ENCODE measurements at regions not wholly inside any gene's neighbourhood (a gene's known extent, or its start where the extent isn't known, plus 50 kb on each side); places are given as distances from the start of the nearest gene placed in this dataset.

DNA sequence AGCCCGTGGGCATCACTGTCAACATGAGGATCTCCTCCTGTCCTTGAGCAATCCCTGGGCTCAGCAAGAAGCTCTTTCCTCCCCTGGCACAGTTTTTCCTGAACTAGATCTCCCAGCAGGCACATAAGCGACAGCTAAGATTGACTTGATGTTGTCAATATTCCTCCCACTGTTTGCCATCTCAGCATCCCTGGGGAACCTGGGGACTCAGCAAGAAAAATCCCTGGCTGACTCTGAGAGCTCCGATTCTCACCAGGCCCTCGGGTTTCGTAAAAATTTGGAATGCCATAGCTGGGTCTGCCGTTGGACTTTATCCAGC lies 687.2 kb downstream of the MATN1 start:
- ChIA-PET CTCF (ENCODE audit: low intra/inter-chr PET ratio, low total read pairs) (no interaction called here), POLR2A (no interaction called here)
- intact Hi-C loops (cut with micrococcal nuclease; ENCODE audit: unreplicated experiment) (no loop called here), in situ Hi-C loops (cut with HindIII; ENCODE audit: extremely low pct_ligation_motif_present, low pct_unique_long_range_greater_than_20kb) (no loop called here)
- no peaks in the 10 kb centered on the region for H3K79me2 ChIP-seq (ENCODE audit: insufficient read depth, low read length)
- no peak for DNase-seq (ENCODE audit: low spot score)
- no peak overlapping the region for H2AFZ ChIP-seq (ENCODE audit: low read length)
- H3K4me1 ChIP-seq (ENCODE audit: insufficient read depth, low read length): peaks cover 9% of the 10 kb centered on the region
- H3K4me3 ChIP-seq (replicated peaks in 1 of 3; ENCODE audit: insufficient read depth in 1 of 3, low read depth in 2 of 3, low read length in 3 of 3): no peak overlapping the region
- H4K20me1 ChIP-seq (ENCODE audit: insufficient read depth, low read length): no peaks in the 10 kb centered on the region
- H3K9me3 ChIP-seq (ENCODE audit: low read length): peaks cover 9% of the 10 kb centered on the region
- BruUV-seq (replicated peaks): no TSS peak
- no peak overlapping the region for H3K27ac ChIP-seq (ENCODE audit: extremely low read length, insufficient read depth, low read length)
- H3K36me3 ChIP-seq (replicated peaks in 1 of 2; ENCODE audit: control insufficient read depth in 1 of 2, insufficient read depth in 2 of 2, low read length in 2 of 2): no peaks in the 10 kb centered on the region
- no peak for TF ChIP-seq KAT2B (IDR thresholded peaks at IDR 0.05; ENCODE audit: borderline replicate concordance, low read depth, low read length)
- TF ChIP-seq, protein P1, sequence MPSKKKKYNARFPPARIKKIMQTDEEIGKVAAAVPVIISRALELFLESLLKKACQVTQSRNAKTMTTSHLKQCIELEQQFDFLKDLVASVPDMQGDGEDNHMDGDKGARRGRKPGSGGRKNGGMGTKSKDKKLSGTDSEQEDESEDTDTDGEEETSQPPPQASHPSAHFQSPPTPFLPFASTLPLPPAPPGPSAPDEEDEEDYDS (CRISPR knock-in tag; IDR thresholded peaks at IDR 0.05): no peak
- TF ChIP-seq KLF9 (CRISPR knock-in tag; IDR thresholded peaks at IDR 0.05; ENCODE audit: low read depth): no peak
- TF ChIP-seq PHF20 (CRISPR knock-in tag; IDR thresholded peaks at IDR 0.05): no peak
- TF ChIP-seq, protein P2, sequence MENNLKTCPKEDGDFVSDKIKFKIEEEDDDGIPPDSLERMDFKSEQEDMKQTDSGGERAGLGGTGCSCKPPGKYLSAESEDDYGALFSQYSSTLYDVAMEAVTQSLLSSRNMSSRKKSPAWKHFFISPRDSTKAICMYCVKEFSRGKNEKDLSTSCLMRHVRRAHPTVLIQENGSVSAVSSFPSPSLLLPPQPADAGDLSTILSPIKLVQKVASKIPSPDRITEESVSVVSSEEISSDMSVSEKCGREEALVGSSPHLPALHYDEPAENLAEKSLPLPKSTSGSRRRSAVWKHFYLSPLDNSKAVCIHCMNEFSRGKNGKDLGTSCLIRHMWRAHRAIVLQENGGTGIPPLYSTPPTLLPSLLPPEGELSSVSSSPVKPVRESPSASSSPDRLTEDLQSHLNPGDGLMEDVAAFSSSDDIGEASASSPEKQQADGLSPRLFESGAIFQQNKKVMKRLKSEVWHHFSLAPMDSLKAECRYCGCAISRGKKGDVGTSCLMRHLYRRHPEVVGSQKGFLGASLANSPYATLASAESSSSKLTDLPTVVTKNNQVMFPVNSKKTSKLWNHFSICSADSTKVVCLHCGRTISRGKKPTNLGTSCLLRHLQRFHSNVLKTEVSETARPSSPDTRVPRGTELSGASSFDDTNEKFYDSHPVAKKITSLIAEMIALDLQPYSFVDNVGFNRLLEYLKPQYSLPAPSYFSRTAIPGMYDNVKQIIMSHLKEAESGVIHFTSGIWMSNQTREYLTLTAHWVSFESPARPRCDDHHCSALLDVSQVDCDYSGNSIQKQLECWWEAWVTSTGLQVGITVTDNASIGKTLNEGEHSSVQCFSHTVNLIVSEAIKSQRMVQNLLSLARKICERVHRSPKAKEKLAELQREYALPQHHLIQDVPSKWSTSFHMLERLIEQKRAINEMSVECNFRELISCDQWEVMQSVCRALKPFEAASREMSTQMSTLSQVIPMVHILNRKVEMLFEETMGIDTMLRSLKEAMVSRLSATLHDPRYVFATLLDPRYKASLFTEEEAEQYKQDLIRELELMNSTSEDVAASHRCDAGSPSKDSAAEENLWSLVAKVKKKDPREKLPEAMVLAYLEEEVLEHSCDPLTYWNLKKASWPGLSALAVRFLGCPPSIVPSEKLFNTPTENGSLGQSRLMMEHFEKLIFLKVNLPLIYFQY (CRISPR knock-in tag; IDR thresholded peaks at IDR 0.05; ENCODE audit: borderline replicate concordance): no peak
- no peak for TF ChIP-seq ZC3H4 (CRISPR knock-in tag; IDR thresholded peaks at IDR 0.05; ENCODE audit: borderline replicate concordance)
- TF ChIP-seq, protein P3, sequence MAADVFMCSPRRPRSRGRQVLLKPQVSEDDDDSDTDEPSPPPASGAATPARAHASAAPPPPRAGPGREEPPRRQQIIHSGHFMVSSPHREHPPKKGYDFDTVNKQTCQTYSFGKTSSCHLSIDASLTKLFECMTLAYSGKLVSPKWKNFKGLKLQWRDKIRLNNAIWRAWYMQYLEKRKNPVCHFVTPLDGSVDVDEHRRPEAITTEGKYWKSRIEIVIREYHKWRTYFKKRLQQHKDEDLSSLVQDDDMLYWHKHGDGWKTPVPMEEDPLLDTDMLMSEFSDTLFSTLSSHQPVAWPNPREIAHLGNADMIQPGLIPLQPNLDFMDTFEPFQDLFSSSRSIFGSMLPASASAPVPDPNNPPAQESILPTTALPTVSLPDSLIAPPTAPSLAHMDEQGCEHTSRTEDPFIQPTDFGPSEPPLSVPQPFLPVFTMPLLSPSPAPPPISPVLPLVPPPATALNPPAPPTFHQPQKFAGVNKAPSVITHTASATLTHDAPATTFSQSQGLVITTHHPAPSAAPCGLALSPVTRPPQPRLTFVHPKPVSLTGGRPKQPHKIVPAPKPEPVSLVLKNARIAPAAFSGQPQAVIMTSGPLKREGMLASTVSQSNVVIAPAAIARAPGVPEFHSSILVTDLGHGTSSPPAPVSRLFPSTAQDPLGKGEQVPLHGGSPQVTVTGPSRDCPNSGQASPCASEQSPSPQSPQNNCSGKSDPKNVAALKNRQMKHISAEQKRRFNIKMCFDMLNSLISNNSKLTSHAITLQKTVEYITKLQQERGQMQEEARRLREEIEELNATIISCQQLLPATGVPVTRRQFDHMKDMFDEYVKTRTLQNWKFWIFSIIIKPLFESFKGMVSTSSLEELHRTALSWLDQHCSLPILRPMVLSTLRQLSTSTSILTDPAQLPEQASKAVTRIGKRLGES (CRISPR knock-in tag; IDR thresholded peaks at IDR 0.05; ENCODE audit: borderline replicate concordance): no peak
- no peak for TF ChIP-seq TMF1 (CRISPR knock-in tag; IDR thresholded peaks at IDR 0.05; ENCODE audit: low read depth)
- TF ChIP-seq, protein P4, sequence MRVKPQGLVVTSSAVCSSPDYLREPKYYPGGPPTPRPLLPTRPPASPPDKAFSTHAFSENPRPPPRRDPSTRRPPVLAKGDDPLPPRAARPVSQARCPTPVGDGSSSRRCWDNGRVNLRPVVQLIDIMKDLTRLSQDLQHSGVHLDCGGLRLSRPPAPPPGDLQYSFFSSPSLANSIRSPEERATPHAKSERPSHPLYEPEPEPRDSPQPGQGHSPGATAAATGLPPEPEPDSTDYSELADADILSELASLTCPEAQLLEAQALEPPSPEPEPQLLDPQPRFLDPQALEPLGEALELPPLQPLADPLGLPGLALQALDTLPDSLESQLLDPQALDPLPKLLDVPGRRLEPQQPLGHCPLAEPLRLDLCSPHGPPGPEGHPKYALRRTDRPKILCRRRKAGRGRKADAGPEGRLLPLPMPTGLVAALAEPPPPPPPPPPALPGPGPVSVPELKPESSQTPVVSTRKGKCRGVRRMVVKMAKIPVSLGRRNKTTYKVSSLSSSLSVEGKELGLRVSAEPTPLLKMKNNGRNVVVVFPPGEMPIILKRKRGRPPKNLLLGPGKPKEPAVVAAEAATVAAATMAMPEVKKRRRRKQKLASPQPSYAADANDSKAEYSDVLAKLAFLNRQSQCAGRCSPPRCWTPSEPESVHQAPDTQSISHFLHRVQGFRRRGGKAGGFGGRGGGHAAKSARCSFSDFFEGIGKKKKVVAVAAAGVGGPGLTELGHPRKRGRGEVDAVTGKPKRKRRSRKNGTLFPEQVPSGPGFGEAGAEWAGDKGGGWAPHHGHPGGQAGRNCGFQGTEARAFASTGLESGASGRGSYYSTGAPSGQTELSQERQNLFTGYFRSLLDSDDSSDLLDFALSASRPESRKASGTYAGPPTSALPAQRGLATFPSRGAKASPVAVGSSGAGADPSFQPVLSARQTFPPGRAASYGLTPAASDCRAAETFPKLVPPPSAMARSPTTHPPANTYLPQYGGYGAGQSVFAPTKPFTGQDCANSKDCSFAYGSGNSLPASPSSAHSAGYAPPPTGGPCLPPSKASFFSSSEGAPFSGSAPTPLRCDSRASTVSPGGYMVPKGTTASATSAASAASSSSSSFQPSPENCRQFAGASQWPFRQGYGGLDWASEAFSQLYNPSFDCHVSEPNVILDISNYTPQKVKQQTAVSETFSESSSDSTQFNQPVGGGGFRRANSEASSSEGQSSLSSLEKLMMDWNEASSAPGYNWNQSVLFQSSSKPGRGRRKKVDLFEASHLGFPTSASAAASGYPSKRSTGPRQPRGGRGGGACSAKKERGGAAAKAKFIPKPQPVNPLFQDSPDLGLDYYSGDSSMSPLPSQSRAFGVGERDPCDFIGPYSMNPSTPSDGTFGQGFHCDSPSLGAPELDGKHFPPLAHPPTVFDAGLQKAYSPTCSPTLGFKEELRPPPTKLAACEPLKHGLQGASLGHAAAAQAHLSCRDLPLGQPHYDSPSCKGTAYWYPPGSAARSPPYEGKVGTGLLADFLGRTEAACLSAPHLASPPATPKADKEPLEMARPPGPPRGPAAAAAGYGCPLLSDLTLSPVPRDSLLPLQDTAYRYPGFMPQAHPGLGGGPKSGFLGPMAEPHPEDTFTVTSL (CRISPR knock-in tag; IDR thresholded peaks at IDR 0.05; ENCODE audit: borderline replicate concordance): no peak
- TF ChIP-seq, protein P5, sequence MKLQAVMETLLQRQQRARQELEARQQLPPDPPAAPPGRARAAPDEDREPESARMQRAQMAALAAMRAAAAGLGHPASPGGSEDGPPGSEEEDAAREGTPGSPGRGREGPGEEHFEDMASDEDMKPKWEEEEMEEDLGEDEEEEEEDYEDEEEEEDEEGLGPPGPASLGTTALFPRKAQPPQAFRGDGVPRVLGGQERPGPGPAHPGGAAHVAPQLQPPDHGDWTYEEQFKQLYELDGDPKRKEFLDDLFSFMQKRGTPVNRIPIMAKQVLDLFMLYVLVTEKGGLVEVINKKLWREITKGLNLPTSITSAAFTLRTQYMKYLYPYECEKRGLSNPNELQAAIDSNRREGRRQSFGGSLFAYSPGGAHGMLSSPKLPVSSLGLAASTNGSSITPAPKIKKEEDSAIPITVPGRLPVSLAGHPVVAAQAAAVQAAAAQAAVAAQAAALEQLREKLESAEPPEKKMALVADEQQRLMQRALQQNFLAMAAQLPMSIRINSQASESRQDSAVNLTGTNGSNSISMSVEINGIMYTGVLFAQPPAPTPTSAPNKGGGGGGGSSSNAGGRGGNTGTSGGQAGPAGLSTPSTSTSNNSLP (IDR thresholded peaks at IDR 0.05; ENCODE audit: low read depth, low read length): no peak
- no peaks in the 10 kb centered on the region for H3K27me3 ChIP-seq (ENCODE audit: control insufficient read depth in 1 of 2, insufficient read depth in 2 of 2, low read length in 2 of 2)
- no peak overlapping the region for H3K4me2 ChIP-seq (ENCODE audit: low read depth, low read length)
- 46% methylated on average over 6 of the region's 6 CpGs for WGBS (ENCODE audit: low lambda C conversion rate)
- no peak overlapping the region for H3K9ac ChIP-seq (ENCODE audit: insufficient read depth, low read depth, low read length)
- ATAC-seq: no peak
- FAIRE-seq: no peak
